B cell (primary cell): ENCODE measurements at regions not wholly inside any gene's neighbourhood (a gene's known extent, or its start where the extent isn't known, plus 50 kb on each side); places are given as distances from the start of the nearest gene placed in this dataset.

Experiments
- ATAC-seq: fragments of 200-7000 bp; cut with Tn5 transposase; one replicate; pipeline ENCODE4 v1.10.0; 2021; ENCODE audit warnings: low read depth, mild to moderate bottlenecking, moderate number of reproducible peaks, moderate library complexity
- CTCF ChIA-PET: fragments of 350-600 bp; sonication (Branson Sonifier 250); formaldehyde crosslinking; loops from one replicate; lab custom pipeline; 2021; ENCODE audit warnings: antibody characterized with exemption, inconsistent platforms; lab: Charles Lee
- POLR2A ChIA-PET: fragments of 350-600 bp; sonication (Branson Sonifier 250); formaldehyde crosslinking; loops from one replicate; lab custom pipeline; 2021; ENCODE audit warnings: antibody characterized with exemption; lab: Charles Lee
- DNase-seq: peaks from one replicate; pipeline ENCODE4 v3.0.0; 2013
- H2AFZ ChIP-seq: 2 replicates; pipeline ENCODE4 v1.6.1; 2012; ENCODE audit warnings: mild to moderate bottlenecking, low read depth, low read length; ENCODE audit not compliant: insufficient read depth, poor library complexity, severe bottlenecking
- H3K27ac ChIP-seq, 2 donors: 1 replicate in 1 of 2; 2 replicates in 1 of 2; pipeline ENCODE4 v1.5.1; 2012 to 2013; ENCODE audit warnings: low read length in 2 of 2, mild to moderate bottlenecking in 2 of 2, moderate library complexity in 1 of 2
- H3K27me3 ChIP-seq, 4 experiments: fragments of 200-600 bp in 1 of 4; sonication (generic) in 1 of 4; replicated peaks in 1 of 4; 1 replicate in 2 of 4; 2 replicates in 2 of 4; pipeline versions ENCODE4 v1.6.1 to v1.7.0; 2013 to 2016; ENCODE audit warnings: low read length in 3 of 4, mild to moderate bottlenecking in 2 of 4, mixed read lengths in 1 of 4, moderate library complexity in 1 of 4; ENCODE audit not compliant: insufficient read depth in 4 of 4, control insufficient read depth in 3 of 4; ENCODE audit errors: control extremely low read depth in 1 of 4
- H3K36me3 ChIP-seq, 2 experiments: replicated peaks in 1 of 2; 1 replicate in 1 of 2; 2 replicates in 1 of 2; pipeline versions ENCODE4 v1.6.1 to v1.7.1; 2013; ENCODE audit warnings: low read length in 1 of 2; ENCODE audit not compliant: insufficient read depth in 2 of 2, control insufficient read depth in 1 of 2; ENCODE audit errors: control extremely low read depth in 1 of 2, extremely low read depth in 1 of 2
- H3K4me1 ChIP-seq, 2 donors: fragments of 200-600 bp in 1 of 2; sonication (generic) in 1 of 2; 1 replicate in 1 of 2; 2 replicates in 1 of 2; pipeline versions ENCODE4 v1.5.1 to v1.6.1; 2013 to 2017; ENCODE audit warnings: low read length in 2 of 2; ENCODE audit not compliant: control insufficient read depth in 2 of 2, insufficient read depth in 2 of 2
- H3K4me2 ChIP-seq: replicated peaks from 2 replicates; pipeline ENCODE3; 2012; ENCODE audit warnings: mild to moderate bottlenecking, low read depth, low read length; ENCODE audit not compliant: poor library complexity, severe bottlenecking
- H3K4me3 ChIP-seq, 5 experiments: fragments of 200-600 bp in 1 of 5; sonication (generic) in 1 of 5; 1 replicate in 3 of 5; 2 replicates in 2 of 5; pipeline versions ENCODE4 v1.5.1 to v1.7.0; 2011 to 2016; ENCODE audit warnings: low read length in 4 of 5, mild to moderate bottlenecking in 4 of 5, low read depth in 2 of 5, control low read depth in 1 of 5, moderate library complexity in 1 of 5; ENCODE audit not compliant: insufficient read depth in 1 of 5; ENCODE audit errors: control extremely low read depth in 1 of 5, extremely low read depth in 1 of 5
- H3K79me2 ChIP-seq: fragments of 200-600 bp; sonication (generic); one replicate; pipeline ENCODE4 v1.6.0; 2016; ENCODE audit warnings: low read length; ENCODE audit not compliant: control insufficient read depth, insufficient read depth
- H3K9ac ChIP-seq: fragments of 200-600 bp; sonication (generic); 2 replicates; pipeline ENCODE4 v1.6.1; 2017; ENCODE audit warnings: mild to moderate bottlenecking, low read length, moderate library complexity
- H3K9me3 ChIP-seq, 3 donors: one replicate each; pipeline versions ENCODE4 v1.6.1 to v1.7.1; 2013; ENCODE audit warnings: low read length in 2 of 3; ENCODE audit not compliant: control insufficient read depth in 2 of 3, insufficient read depth in 1 of 3; ENCODE audit errors: control extremely low read depth in 1 of 3
- H4K20me1 ChIP-seq: 2 replicates; pipeline ENCODE4 v1.6.0; 2012; ENCODE audit warnings: mild to moderate bottlenecking, low read length; ENCODE audit not compliant: insufficient read depth, control insufficient read depth, poor library complexity, severe bottlenecking
- H3K27ac Mint-ChIP-seq: one replicate; pipeline ENCODE4 v1.8.0; 2021; ENCODE audit warnings: mixed read lengths
- H3K27me3 Mint-ChIP-seq: one replicate; pipeline ENCODE4 v1.8.0; 2021; ENCODE audit warnings: mixed read lengths
- H3K4me1 Mint-ChIP-seq: one replicate; pipeline ENCODE4 v1.8.0; 2021; ENCODE audit warnings: mixed read lengths
- H3K4me3 Mint-ChIP-seq: one replicate; pipeline ENCODE4 v1.8.0; 2021; ENCODE audit warnings: mixed read lengths
- H3K9me3 Mint-ChIP-seq: one replicate; pipeline ENCODE4 v1.8.0; 2022; ENCODE audit warnings: mixed read lengths; ENCODE audit not compliant: insufficient read depth
- CTCF ChIP-seq: fragments of 200-600 bp; IDR thresholded peaks from one replicate; pipeline ENCODE4 v1.8.0; 2022; ENCODE audit warnings: antibody characterized with exemption, mild to moderate bottlenecking
- EZH2 ChIP-seq: IDR thresholded peaks from 2 replicates; pipeline ENCODE4 v1.6.1; 2012; ENCODE audit warnings: borderline replicate concordance, low read depth, mild to moderate bottlenecking, moderate library complexity, low read length; ENCODE audit not compliant: insufficient read depth, poor library complexity, severe bottlenecking
- WGBS: methylation state at CpG from one replicate; pipeline ENCODE4 v1.1.5; 2013; ENCODE audit warnings: missing lambda C conversion rate; ENCODE audit not compliant: insufficient coverage; 5-methylcytosine and 5-hydroxymethylcytosine counted together
- intact Hi-C: fragments of 100-400 bp; cut with micrococcal nuclease; formaldehyde crosslinking; loops from one replicate; pipeline ENCODE4 v1.10.0; 2022

DNA sequence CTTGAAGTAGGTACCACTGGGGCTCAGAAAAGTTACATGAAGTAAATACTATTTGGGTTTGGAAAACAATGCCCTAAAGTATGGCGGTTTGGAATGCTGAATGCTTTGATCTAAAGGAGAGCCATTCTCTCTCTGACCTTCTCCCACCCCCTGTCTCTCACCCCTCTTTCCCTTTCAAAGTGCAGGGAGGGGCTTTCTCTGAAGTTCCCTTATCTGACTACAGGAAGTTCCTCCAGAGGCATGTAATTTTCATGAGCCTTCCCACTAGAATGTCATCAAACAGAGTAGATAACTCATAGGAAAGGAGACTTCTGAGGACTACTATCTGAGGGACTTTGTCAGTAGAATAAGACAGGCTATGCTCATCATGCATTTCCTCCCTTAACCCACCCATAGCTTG is 216.7 kb upstream of the PCSK2 start:
- no peaks in the 10 kb centered on the region for H3K27me3 Mint-ChIP-seq
- Histone ChIP-seq H3K9me3 (no peaks in the 10 kb centered on the region), H3K4me2 (no peak overlapping the region), H3K4me3 (no peak overlapping the region), H3K27me3 (no peaks in the 10 kb centered on the region), H3K4me1 (no peaks in the 10 kb centered on the region), H3K9ac (no peak overlapping the region), H3K36me3 (no peaks in the 10 kb centered on the region), H2AFZ (no peak overlapping the region), H3K27ac (no peak overlapping the region), H4K20me1 (no peaks in the 10 kb centered on the region), H3K79me2 (no peaks in the 10 kb centered on the region)
- no peak overlapping the region for H3K27ac Mint-ChIP-seq
- TF ChIP-seq CTCF, result no peak
- TF ChIP-seq EZH2, result no peak
- intact Hi-C loops, result no loop called here
- peaks cover 2% of the 10 kb centered on the region for H3K9me3 Mint-ChIP-seq
- no peak for ATAC-seq
- ChIA-PET POLR2A (no interaction called here), CTCF (no interaction called here)
- H3K4me3 Mint-ChIP-seq, result no peak overlapping the region
- no peak for DNase-seq
- WGBS, result no CpG with 5 or more reads among the region's 1 CpG
- no peaks in the 10 kb centered on the region for H3K4me1 Mint-ChIP-seq

GRCh38 chr20:17012546-17013226 is 214.2 kb upstream of the PCSK2 start:
- Histone ChIP-seq H3K27ac (no peak overlapping the region), H3K9me3 (no peaks in the 10 kb centered on the region), H3K4me2 (no peak overlapping the region), H3K36me3 (no peaks in the 10 kb centered on the region), H3K9ac (no peak overlapping the region), H3K4me1 (no peaks in the 10 kb centered on the region), H4K20me1 (no peaks in the 10 kb centered on the region), H3K27me3 (no peaks in the 10 kb centered on the region), H3K79me2 (no peaks in the 10 kb centered on the region), H2AFZ (no peak overlapping the region), H3K4me3 (no peak overlapping the region)
- intact Hi-C loops, result no loop called here
- Mint-ChIP-seq H3K4me1 (no peaks in the 10 kb centered on the region), H3K9me3 (peaks cover 2% of the 10 kb centered on the region), H3K4me3 (no peak overlapping the region), H3K27me3 (no peaks in the 10 kb centered on the region), H3K27ac (no peak overlapping the region)
- no CpG with 5 or more reads among the region's 7 CpGs for WGBS
- ChIA-PET POLR2A (no interaction called here), CTCF (no interaction called here)
- DNase-seq (no peak), ATAC-seq (no peak)
- TF ChIP-seq CTCF (no peak), EZH2 (no peak)
